ENCODE measurements at regions not wholly inside any gene's neighbourhood (a gene's known extent, or its start where the extent isn't known, plus 50 kb on each side); places are given as distances from the start of the nearest gene placed in this dataset.

- no peak for DNase-seq (ENCODE audit: low read depth)
- no peak overlapping the region for H3K4me3 ChIP-seq (ENCODE audit: low read depth, low read length)
- TF ChIP-seq CTCF (IDR thresholded peaks at IDR 0.05; ENCODE audit: insufficient read depth, low read length): no peak
These were observed 375.2 kb downstream of the CD109 start for GRCh38 chr6:74071214-74071613.

- TF ChIP-seq CTCF (IDR thresholded peaks at IDR 0.05; ENCODE audit: insufficient read depth, low read length): no peak
- H3K4me3 ChIP-seq (ENCODE audit: low read depth, low read length): no peak overlapping the region
- DNase-seq (ENCODE audit: low read depth): no peak
These were observed 374.7 kb downstream of the CD109 start for GRCh38 chr6:74070711-74071110.

- H3K4me3 ChIP-seq (ENCODE audit: low read depth, low read length): no peak overlapping the region
- DNase-seq (ENCODE audit: low read depth): peak; percentile 52
- TF ChIP-seq CTCF (IDR thresholded peaks at IDR 0.05; ENCODE audit: insufficient read depth, low read length): no peak
These were observed 374.1 kb downstream of the CD109 start for GRCh38 chr6:74070091-74070490.

GRCh38 chr6:74069089-74069581, 373.1 kb downstream of the CD109 start:
- peak; percentile 88 for DNase-seq (ENCODE audit: low read depth)
- H3K4me3 ChIP-seq (ENCODE audit: low read depth, low read length): no peak overlapping the region
- TF ChIP-seq CTCF (IDR thresholded peaks at IDR 0.05; ENCODE audit: insufficient read depth, low read length): no peak

- no peak overlapping the region for H3K4me3 ChIP-seq (ENCODE audit: low read depth, low read length)
- TF ChIP-seq CTCF (IDR thresholded peaks at IDR 0.05; ENCODE audit: insufficient read depth, low read length): no peak
- DNase-seq (ENCODE audit: low read depth): no peak
These were observed 370.3 kb downstream of the CD109 start for GRCh38 chr6:74066168-74066871.

GRCh38 chr6:74065705-74066104, 369.7 kb downstream of the CD109 start:
- TF ChIP-seq CTCF (IDR thresholded peaks at IDR 0.05; ENCODE audit: insufficient read depth, low read length): no peak
- DNase-seq (ENCODE audit: low read depth): no peak
- H3K4me3 ChIP-seq (ENCODE audit: low read depth, low read length): no peak overlapping the region

GRCh38 chr6:74063391-74063790, 367.4 kb downstream of the CD109 start:
- TF ChIP-seq CTCF (IDR thresholded peaks at IDR 0.05; ENCODE audit: insufficient read depth, low read length): no peak
- DNase-seq (ENCODE audit: low read depth): no peak
- H3K4me3 ChIP-seq (ENCODE audit: low read depth, low read length): no peak overlapping the region

Data from fibroblast of the aortic adventitia (primary cell).